ENCODE measurements at regions not wholly inside any gene's neighbourhood (a gene's known extent, or its start where the extent isn't known, plus 50 kb on each side); places are given as distances from the start of the nearest gene placed in this dataset.

- TF ChIP-seq CTCF (IDR thresholded peaks at IDR 0.05) (no peak), POLR2A (IDR thresholded peaks at IDR 0.05) (no peak), POLR2AphosphoS5 (IDR thresholded peaks at IDR 0.05) (no peak), EP300 (IDR thresholded peaks at IDR 0.05) (no peak)
Measured at GRCh38 chr13:77479326-77479725, 56.2 kb upstream of the SCEL start.
